ENCODE measurements at regions not wholly inside any gene's neighbourhood (a gene's known extent, or its start where the extent isn't known, plus 50 kb on each side); places are given as distances from the start of the nearest gene placed in this dataset.
"Not testable (repeated sequence)": the region's sequence is repeated elsewhere in the genome, so short reads cannot be mapped to it uniquely, and the experiment has no call there.

DNA sequence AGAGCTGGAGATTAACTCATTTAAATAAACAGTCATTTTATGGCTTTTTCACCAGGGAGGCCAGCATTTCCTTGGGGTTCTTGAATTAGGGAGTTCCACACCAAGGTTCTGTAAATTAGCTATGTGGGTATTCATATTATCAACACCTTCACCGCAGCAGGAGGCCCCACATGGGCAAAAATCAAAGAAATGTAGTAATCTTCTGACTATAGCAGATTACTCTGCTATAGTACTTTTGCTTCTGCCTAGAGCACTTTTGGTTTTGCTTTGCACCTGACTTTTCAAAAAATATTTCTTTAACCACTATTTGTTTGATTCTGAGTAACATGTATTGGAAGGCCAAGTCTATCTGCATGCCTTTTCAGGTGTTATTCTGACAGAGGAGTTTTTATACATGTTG, 108.6 kb upstream of the POMZP3 start:
- not testable (repeated sequence) for ATAC-seq (ENCODE audit: low read depth); H3K36me3 ChIP-seq (ENCODE audit: low read depth); H3K4me1 ChIP-seq (ENCODE audit: insufficient read depth, poor library complexity, severe bottlenecking); H3K9me3 ChIP-seq (ENCODE audit: severe bottlenecking); H3K27me3 ChIP-seq (ENCODE audit: insufficient read depth, poor library complexity, severe bottlenecking); DNase-seq (ENCODE audit: low spot score); H3K4me3 ChIP-seq (ENCODE audit: severe bottlenecking); H3K27ac ChIP-seq (ENCODE audit: poor library complexity, severe bottlenecking)

DNA sequence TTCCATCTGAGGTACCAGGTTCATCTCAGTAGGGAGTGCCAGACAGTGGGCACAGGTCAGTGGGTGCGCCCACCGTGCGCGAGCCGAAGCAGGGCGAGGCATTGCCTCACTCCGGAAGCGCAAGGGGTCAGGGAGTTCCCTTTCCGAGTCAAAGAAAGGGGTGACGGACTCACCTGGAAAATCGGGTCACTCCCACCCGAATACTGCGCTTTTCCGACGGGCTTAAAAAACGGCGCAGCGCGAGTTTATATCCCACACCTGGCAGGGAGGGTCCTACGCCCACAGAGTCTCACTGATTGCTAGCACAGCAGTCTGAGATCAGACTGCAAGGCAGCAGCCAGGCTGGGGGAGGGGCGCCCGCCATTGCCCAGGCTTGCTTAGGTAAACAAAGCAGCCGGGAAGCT, 101.5 kb upstream of the POMZP3 start:
- H3K27me3 ChIP-seq (ENCODE audit: insufficient read depth, poor library complexity, severe bottlenecking); ATAC-seq (ENCODE audit: low read depth); H3K36me3 ChIP-seq (ENCODE audit: low read depth); H3K4me1 ChIP-seq (ENCODE audit: insufficient read depth, poor library complexity, severe bottlenecking); H3K9me3 ChIP-seq (ENCODE audit: severe bottlenecking): not testable (repeated sequence)
- Histone ChIP-seq H3K27ac (ENCODE audit: poor library complexity, severe bottlenecking) (peak overlapping the region; percentile 85), H3K4me3 (ENCODE audit: severe bottlenecking) (peak overlapping the region; percentile 39)
- DNase-seq (ENCODE audit: low spot score) = peak; percentile 62

DNA sequence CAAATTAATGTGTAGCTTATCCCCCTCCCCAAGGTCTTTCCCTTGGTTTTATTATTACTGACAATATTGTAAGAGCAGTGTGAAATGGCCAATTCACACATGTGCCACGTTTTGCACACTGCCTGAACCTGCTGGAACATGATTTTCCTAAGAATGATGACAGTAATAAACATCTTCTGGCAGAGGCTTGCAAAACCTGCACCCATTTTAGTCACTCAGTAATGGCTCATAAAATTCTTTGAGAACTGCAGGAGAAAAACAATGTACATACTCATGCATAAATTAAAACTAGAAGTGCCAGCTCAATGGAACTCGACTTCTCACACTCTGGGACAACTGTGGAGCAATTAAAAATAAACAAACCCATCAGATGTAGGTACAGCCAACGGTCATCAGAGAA, 96.8 kb upstream of the POMZP3 start:
- not testable (repeated sequence) for H3K27ac ChIP-seq (ENCODE audit: poor library complexity, severe bottlenecking); H3K27me3 ChIP-seq (ENCODE audit: insufficient read depth, poor library complexity, severe bottlenecking); DNase-seq (ENCODE audit: low spot score); ATAC-seq (ENCODE audit: low read depth); H3K4me1 ChIP-seq (ENCODE audit: insufficient read depth, poor library complexity, severe bottlenecking); H3K9me3 ChIP-seq (ENCODE audit: severe bottlenecking); H3K4me3 ChIP-seq (ENCODE audit: severe bottlenecking); H3K36me3 ChIP-seq (ENCODE audit: low read depth)

DNA sequence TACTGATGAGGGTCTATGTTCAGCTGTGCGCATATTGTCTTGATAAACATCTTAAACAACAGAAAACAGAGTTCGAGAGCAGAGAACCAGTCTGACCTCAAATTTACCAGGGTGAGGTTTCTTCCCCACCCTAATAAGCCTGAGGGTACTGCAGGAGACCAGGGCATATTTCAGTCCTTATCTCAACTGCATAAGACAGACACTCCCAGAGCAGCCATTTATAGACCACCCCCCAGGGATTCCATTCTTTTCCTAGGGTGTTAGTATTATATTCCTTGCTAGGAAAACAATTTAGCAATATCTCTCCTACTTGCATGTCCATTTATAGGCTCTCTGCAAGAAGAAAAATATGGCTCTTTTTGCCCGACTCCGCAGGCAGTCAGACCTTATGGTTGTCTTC, 89.5 kb upstream of the POMZP3 start:
- not testable (repeated sequence) for H3K27me3 ChIP-seq (ENCODE audit: insufficient read depth, poor library complexity, severe bottlenecking); ATAC-seq (ENCODE audit: low read depth); H3K27ac ChIP-seq (ENCODE audit: poor library complexity, severe bottlenecking); H3K4me3 ChIP-seq (ENCODE audit: severe bottlenecking); H3K9me3 ChIP-seq (ENCODE audit: severe bottlenecking); H3K4me1 ChIP-seq (ENCODE audit: insufficient read depth, poor library complexity, severe bottlenecking); H3K36me3 ChIP-seq (ENCODE audit: low read depth); DNase-seq (ENCODE audit: low spot score)

DNA sequence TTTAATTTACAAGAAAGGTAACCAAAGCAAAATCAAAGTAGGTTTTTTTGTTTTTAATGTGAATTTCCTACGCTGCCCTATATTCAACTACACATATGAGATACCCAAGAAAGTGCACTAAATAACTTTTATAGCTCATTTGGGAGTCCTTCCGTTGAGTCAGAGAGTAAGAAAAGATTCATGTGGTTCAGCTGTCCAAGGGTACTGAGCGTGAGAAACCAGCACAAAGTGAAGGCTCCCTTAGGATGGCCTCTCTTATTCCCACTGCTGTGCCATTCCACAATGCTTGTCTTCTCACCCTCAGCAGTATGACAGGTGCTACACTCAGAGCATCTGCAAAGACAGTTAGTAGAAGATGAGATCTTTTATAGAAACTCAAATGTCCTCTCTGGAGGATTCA, 85.8 kb upstream of the POMZP3 start:
- ATAC-seq (ENCODE audit: low read depth); H3K9me3 ChIP-seq (ENCODE audit: severe bottlenecking); H3K4me1 ChIP-seq (ENCODE audit: insufficient read depth, poor library complexity, severe bottlenecking); DNase-seq (ENCODE audit: low spot score); H3K4me3 ChIP-seq (ENCODE audit: severe bottlenecking); H3K27ac ChIP-seq (ENCODE audit: poor library complexity, severe bottlenecking); H3K27me3 ChIP-seq (ENCODE audit: insufficient read depth, poor library complexity, severe bottlenecking); H3K36me3 ChIP-seq (ENCODE audit: low read depth): not testable (repeated sequence)

DNA sequence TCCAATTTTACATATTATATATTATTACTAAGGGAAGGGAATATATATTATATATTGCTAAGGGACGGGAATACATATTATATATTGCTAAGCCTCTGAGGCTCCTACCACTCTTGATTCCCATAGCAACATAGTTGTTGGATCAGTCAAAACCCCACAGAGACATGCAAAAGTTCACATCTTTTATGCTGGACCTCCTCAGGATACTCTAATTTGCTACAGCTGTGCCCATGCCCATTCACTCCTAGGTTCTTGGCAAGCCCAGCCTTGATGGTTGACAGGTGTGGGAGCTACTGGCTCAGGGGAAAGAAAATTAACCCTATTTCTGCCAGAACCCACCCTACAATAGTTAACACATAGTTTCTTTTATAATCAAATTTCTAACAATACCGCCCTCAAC, 84.6 kb upstream of the POMZP3 start:
- not testable (repeated sequence) for H3K27me3 ChIP-seq (ENCODE audit: insufficient read depth, poor library complexity, severe bottlenecking); H3K36me3 ChIP-seq (ENCODE audit: low read depth); H3K4me3 ChIP-seq (ENCODE audit: severe bottlenecking); H3K9me3 ChIP-seq (ENCODE audit: severe bottlenecking); H3K27ac ChIP-seq (ENCODE audit: poor library complexity, severe bottlenecking); DNase-seq (ENCODE audit: low spot score); ATAC-seq (ENCODE audit: low read depth); H3K4me1 ChIP-seq (ENCODE audit: insufficient read depth, poor library complexity, severe bottlenecking)

DNA sequence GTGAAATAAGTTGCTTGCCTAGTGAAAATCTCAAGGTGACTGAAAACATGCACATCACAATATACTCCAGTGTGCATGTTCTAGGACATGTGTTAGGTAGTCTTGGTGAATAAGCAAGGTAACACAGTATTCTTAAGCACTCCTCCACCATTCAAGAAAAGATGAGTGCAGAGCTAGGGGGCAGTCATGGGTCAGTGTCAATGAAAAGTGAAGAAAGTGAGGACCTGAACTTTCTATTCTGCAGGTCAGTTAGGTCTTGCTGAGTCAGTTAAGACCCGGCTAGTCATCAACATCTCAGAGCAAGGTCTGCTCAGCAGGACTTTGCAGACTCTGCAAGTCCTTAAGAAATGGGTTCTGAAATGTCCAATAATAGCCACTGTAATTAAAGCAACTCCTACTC, 82.6 kb upstream of the POMZP3 start:
- not testable (repeated sequence) for H3K27me3 ChIP-seq (ENCODE audit: insufficient read depth, poor library complexity, severe bottlenecking); ATAC-seq (ENCODE audit: low read depth); H3K4me1 ChIP-seq (ENCODE audit: insufficient read depth, poor library complexity, severe bottlenecking); H3K4me3 ChIP-seq (ENCODE audit: severe bottlenecking); DNase-seq (ENCODE audit: low spot score); H3K27ac ChIP-seq (ENCODE audit: poor library complexity, severe bottlenecking); H3K36me3 ChIP-seq (ENCODE audit: low read depth); H3K9me3 ChIP-seq (ENCODE audit: severe bottlenecking)

DNA sequence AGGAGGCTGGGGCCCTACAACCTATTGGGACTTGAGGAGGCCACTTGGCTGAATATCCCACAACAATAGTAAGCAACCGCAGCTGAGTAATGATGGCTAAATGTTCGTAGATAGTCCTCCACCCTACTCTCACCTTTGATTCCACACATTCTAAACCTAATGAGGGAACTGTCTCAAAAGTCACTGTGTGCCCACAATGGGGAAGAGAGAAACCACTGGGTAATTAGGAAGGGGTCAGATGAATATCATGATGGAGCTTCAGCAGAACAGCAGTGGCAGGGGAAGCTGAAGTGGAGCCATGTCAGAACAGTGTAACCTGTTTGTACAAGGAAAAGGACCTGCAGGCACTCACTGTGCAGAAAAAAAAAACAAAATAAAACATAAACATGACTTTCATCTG, 81.4 kb upstream of the POMZP3 start:
- H3K4me3 ChIP-seq (ENCODE audit: severe bottlenecking) = not testable (repeated sequence)

DNA sequence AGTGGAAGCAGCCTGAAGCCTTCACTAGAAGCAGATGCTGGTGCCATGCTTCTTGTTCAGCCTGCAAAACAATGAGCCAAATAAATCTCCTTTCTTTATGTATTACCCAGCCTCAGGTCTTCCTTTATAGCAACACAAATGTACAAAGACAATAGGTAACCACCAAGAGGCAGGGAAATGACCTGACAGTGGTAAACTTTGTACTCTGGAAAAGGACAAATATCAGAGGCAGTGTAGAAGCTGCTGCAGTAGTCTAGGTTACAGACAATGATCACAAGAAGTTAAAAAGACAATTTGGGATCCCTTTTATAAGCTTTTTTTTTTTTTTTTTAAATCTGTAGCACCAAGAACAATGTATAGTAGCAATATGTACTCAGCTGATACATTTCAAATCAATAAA, 76.7 kb upstream of the POMZP3 start:
- H3K4me1 ChIP-seq (ENCODE audit: insufficient read depth, poor library complexity, severe bottlenecking); H3K27me3 ChIP-seq (ENCODE audit: insufficient read depth, poor library complexity, severe bottlenecking); ATAC-seq (ENCODE audit: low read depth); H3K9me3 ChIP-seq (ENCODE audit: severe bottlenecking); H3K36me3 ChIP-seq (ENCODE audit: low read depth); DNase-seq (ENCODE audit: low spot score); H3K27ac ChIP-seq (ENCODE audit: poor library complexity, severe bottlenecking); H3K4me3 ChIP-seq (ENCODE audit: severe bottlenecking): not testable (repeated sequence)

More for the DNA sequence above, 81.4 kb upstream of the POMZP3 start:
- H3K4me1 ChIP-seq (ENCODE audit: insufficient read depth, poor library complexity, severe bottlenecking); H3K36me3 ChIP-seq (ENCODE audit: low read depth); DNase-seq (ENCODE audit: low spot score); H3K27ac ChIP-seq (ENCODE audit: poor library complexity, severe bottlenecking); H3K9me3 ChIP-seq (ENCODE audit: severe bottlenecking); H3K27me3 ChIP-seq (ENCODE audit: insufficient read depth, poor library complexity, severe bottlenecking); ATAC-seq (ENCODE audit: low read depth): not testable (repeated sequence)

DNA sequence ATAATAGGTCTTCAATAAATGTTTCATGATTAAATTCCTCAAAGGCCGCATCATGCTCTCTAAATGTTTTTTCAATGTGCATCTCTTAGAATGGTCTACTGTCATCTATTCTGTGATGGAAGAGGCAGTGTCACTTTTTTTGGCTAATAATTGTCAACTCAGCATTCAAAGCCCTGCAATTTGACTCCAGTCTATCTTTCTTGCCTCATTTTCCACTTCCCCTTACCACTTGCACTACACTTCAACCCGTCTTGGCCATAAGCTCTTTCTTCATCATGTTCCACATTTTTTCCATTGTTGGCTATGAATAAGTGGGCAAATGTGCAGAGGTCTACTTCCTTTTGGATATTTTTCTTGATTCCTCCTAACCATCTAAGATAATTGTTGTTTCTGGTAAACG, 59.2 kb upstream of the POMZP3 start:
- H3K27ac ChIP-seq (ENCODE audit: poor library complexity, severe bottlenecking); ATAC-seq (ENCODE audit: low read depth); H3K4me3 ChIP-seq (ENCODE audit: severe bottlenecking); DNase-seq (ENCODE audit: low spot score); H3K36me3 ChIP-seq (ENCODE audit: low read depth); H3K27me3 ChIP-seq (ENCODE audit: insufficient read depth, poor library complexity, severe bottlenecking); H3K4me1 ChIP-seq (ENCODE audit: insufficient read depth, poor library complexity, severe bottlenecking); H3K9me3 ChIP-seq (ENCODE audit: severe bottlenecking): not testable (repeated sequence)

DNA sequence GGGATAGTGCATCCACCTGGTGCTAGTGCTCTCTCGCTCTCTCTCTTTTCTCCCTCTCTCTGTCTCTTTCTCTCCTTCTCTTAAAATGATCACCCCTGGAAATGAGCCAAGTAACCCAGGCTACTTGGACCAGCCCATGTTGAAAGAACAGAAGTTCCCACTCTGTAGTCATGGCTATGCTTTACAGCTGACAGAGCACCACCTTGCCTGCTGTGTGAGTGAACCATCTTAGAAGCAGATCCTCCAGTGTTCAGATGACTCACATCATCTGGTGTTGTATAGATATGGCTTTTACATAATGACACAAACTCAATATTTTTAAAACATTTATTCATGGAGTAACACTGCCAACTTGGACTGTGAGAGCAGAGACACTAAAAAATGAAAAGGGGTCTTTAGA, 57.7 kb upstream of the POMZP3 start:
- not testable (repeated sequence) for DNase-seq (ENCODE audit: low spot score); H3K4me1 ChIP-seq (ENCODE audit: insufficient read depth, poor library complexity, severe bottlenecking); H3K36me3 ChIP-seq (ENCODE audit: low read depth); H3K27me3 ChIP-seq (ENCODE audit: insufficient read depth, poor library complexity, severe bottlenecking); ATAC-seq (ENCODE audit: low read depth); H3K9me3 ChIP-seq (ENCODE audit: severe bottlenecking); H3K4me3 ChIP-seq (ENCODE audit: severe bottlenecking); H3K27ac ChIP-seq (ENCODE audit: poor library complexity, severe bottlenecking)

DNA sequence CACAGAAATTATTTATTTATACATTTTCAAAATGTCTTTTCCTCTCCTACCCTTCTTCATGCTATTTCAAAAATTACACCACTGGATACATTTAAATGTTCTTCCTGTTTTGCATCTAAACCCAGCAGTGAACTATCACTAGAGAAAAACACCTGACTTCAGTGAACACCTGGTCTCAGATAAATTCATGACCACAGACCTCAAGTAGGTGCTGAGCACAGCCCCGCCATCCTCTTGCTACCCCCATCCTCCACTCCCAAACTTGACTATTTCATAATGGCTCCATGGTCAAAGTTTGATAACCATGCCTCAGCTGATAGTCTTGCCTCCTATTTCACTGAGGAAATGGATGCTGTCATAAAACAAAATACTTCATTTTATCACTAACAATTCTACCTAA, 56.6 kb upstream of the POMZP3 start:
- not testable (repeated sequence) for H3K4me1 ChIP-seq (ENCODE audit: insufficient read depth, poor library complexity, severe bottlenecking); H3K9me3 ChIP-seq (ENCODE audit: severe bottlenecking); H3K27me3 ChIP-seq (ENCODE audit: insufficient read depth, poor library complexity, severe bottlenecking); DNase-seq (ENCODE audit: low spot score); ATAC-seq (ENCODE audit: low read depth); H3K4me3 ChIP-seq (ENCODE audit: severe bottlenecking); H3K27ac ChIP-seq (ENCODE audit: poor library complexity, severe bottlenecking); H3K36me3 ChIP-seq (ENCODE audit: low read depth)
